Omental fat pad (tissue), 3 donors: ENCODE measurements at regions not wholly inside any gene's neighbourhood (a gene's known extent, or its start where the extent isn't known, plus 50 kb on each side); places are given as distances from the start of the nearest gene placed in this dataset.

ENCODE experiments used
- ATAC-seq: fragments of 150-250 bp; one replicate; pipeline ENCODE4 v1.9.1; 2016; ENCODE audit warnings: mild to moderate bottlenecking, moderate library complexity; ENCODE audit not compliant: low FRiP score
- DNase-seq: peaks from one replicate; pipeline ENCODE4 v3.0.0-alpha.2; 2019; ENCODE audit warnings: low spot score
- CTCF ChIP-seq, 3 donors: fragments of 450-650 bp; IDR thresholded peaks; one replicate each; pipeline ENCODE4 v1.5.1; 2016 to 2017; ENCODE audit warnings: antibody characterized with exemption in 3 of 3, mild to moderate bottlenecking in 3 of 3, moderate library complexity in 2 of 3

- no peak for TF ChIP-seq CTCF (IDR thresholded peaks at IDR 0.05)
- ATAC-seq (no peak), DNase-seq (no peak)
Measured at GRCh38 chr14:101276309-101277091, 284.8 kb upstream of the DIO3 start.

GRCh38 chr14:101282418-101282817 is 278.9 kb upstream of the DIO3 start:
- no peak for TF ChIP-seq CTCF (IDR thresholded peaks at IDR 0.05)
- DNase-seq (no peak), ATAC-seq (no peak)

- ATAC-seq = no peak
- TF ChIP-seq CTCF (IDR thresholded peaks at IDR 0.05) = no peak
- no peak for DNase-seq
Measured at GRCh38 chr14:101284711-101285110, 276.6 kb upstream of the DIO3 start.

GRCh38 chr14:101286271-101287018 is 274.9 kb upstream of the DIO3 start:
- ATAC-seq (no peak), DNase-seq (no peak)
- TF ChIP-seq CTCF (IDR thresholded peaks at IDR 0.05) = no peak

- no peak for DNase-seq
- no peak for ATAC-seq
Measured at GRCh38 chr14:101288436-101289229, 272.7 kb upstream of the DIO3 start.

GRCh38 chr14:101289230-101289690 is 272.0 kb upstream of the DIO3 start:
- TF ChIP-seq CTCF (IDR thresholded peaks at IDR 0.05) = no peak
- ATAC-seq (no peak), DNase-seq (no peak)

More at GRCh38 chr14:101288436-101289229, 272.7 kb upstream of the DIO3 start:
- TF ChIP-seq CTCF (IDR thresholded peaks at IDR 0.05) = no peak
